HG03432 (cell line): ENCODE measurements at regions not wholly inside any gene's neighbourhood (a gene's known extent, or its start where the extent isn't known, plus 50 kb on each side); places are given as distances from the start of the nearest gene placed in this dataset.
"Not testable (repeated sequence)": the region's sequence is repeated elsewhere in the genome, so short reads cannot be mapped to it uniquely, and the experiment has no call there.

Experiments
- ATAC-seq: cut with Tn5 transposase; IDR thresholded peaks from one replicate; pipeline ENCODE4 v1.9.1; 2021; ENCODE audit warnings: mild to moderate bottlenecking, moderate library complexity; ENCODE audit not compliant: unreplicated experiment

- no peak for ATAC-seq
Observed at GRCh38 chr6:125354649-125355048, 52.9 kb upstream of the HDDC2 start.

GRCh38 chr6:125356884-125357283, 55.1 kb upstream of the HDDC2 start:
- ATAC-seq: peak; percentile 40

- ATAC-seq: peak; percentile 79
Observed at GRCh38 chr6:125357515-125358256, 55.9 kb upstream of the HDDC2 start.

GRCh38 chr6:125358898-125359297, 57.1 kb upstream of the HDDC2 start:
- ATAC-seq: no peak

- ATAC-seq: no peak
Observed at GRCh38 chr6:125361868-125362267, 60.1 kb upstream of the HDDC2 start.

GRCh38 chr6:125363039-125363823, 61.5 kb upstream of the HDDC2 start:
- no peak for ATAC-seq

GRCh38 chr6:125363824-125364165, 62.0 kb upstream of the HDDC2 start:
- no peak for ATAC-seq

GRCh38 chr6:125365230-125365629, 63.5 kb upstream of the HDDC2 start:
- no peak for ATAC-seq

GRCh38 chr6:125367036-125367782, 65.4 kb upstream of the HDDC2 start:
- ATAC-seq: no peak

- ATAC-seq: no peak
Observed at GRCh38 chr6:125370343-125370742, 68.6 kb upstream of the HDDC2 start.

- ATAC-seq: no peak
Observed at GRCh38 chr6:125375013-125375412, 73.2 kb upstream of the HDDC2 start.

- no peak for ATAC-seq
Observed at GRCh38 chr6:125375821-125376220, 74.1 kb upstream of the HDDC2 start.

GRCh38 chr6:125377621-125378020, 75.9 kb upstream of the HDDC2 start:
- no peak for ATAC-seq

GRCh38 chr6:125379174-125379573, 77.4 kb upstream of the HDDC2 start:
- ATAC-seq: no peak

GRCh38 chr6:125380474-125380873, 78.7 kb upstream of the HDDC2 start:
- no peak for ATAC-seq

GRCh38 chr6:125386337-125386736, 84.6 kb upstream of the HDDC2 start:
- not testable (repeated sequence) for ATAC-seq

GRCh38 chr6:125392682-125393081, 90.9 kb upstream of the HDDC2 start:
- ATAC-seq: peak; percentile 74

GRCh38 chr6:125393449-125393858, 91.7 kb upstream of the HDDC2 start:
- peak; percentile 65 for ATAC-seq

- ATAC-seq: no peak
Observed at GRCh38 chr6:125406741-125407140, 105.0 kb upstream of the HDDC2 start.

GRCh38 chr6:125414507-125414906, 112.7 kb upstream of the HDDC2 start:
- no peak for ATAC-seq

GRCh38 chr6:125415913-125416312, 114.1 kb upstream of the HDDC2 start:
- no peak for ATAC-seq

- ATAC-seq: no peak
Observed at GRCh38 chr6:125421836-125422235, 120.1 kb upstream of the HDDC2 start.
